IPS DF 19.7 (cell line): ENCODE measurements at regions not wholly inside any gene's neighbourhood (a gene's known extent, or its start where the extent isn't known, plus 50 kb on each side); places are given as distances from the start of the nearest gene placed in this dataset.
A peak's percentile ranks its signal among the peaks of the same experiment; 100 is the strongest.
"Not testable (repeated sequence)": the region's sequence is repeated elsewhere in the genome, so short reads cannot be mapped to it uniquely, and the experiment has no call there.

Experiments used
- DNase-seq: peaks from one replicate; pipeline ENCODE4 v3.0.0-alpha.2; 2013; ENCODE audit warnings: low read depth, low spot score

- not testable (repeated sequence) for DNase-seq
Measured at GRCh38 chr2:113386780-113387433, 50.6 kb upstream of the ZNG1B start.

- not testable (repeated sequence) for DNase-seq
Measured at GRCh38 chr2:113379621-113380020, 57.9 kb upstream of the ZNG1B start.

- DNase-seq: no peak
Measured at GRCh38 chr2:113376913-113377445, 60.5 kb upstream of the ZNG1B start.

- no peak for DNase-seq
Measured at GRCh38 chr2:113376253-113376912, 61.1 kb upstream of the ZNG1B start.

- DNase-seq: not testable (repeated sequence)
Measured at GRCh38 chr2:113374857-113375256, 62.6 kb upstream of the ZNG1B start.

- not testable (repeated sequence) for DNase-seq
Measured at GRCh38 chr2:113372258-113372834, 65.1 kb upstream of the ZNG1B start.

GRCh38 chr2:113370478-113371091 is 66.9 kb upstream of the ZNG1B start:
- DNase-seq: peak; percentile 17

GRCh38 chr2:113370030-113370429 is 67.5 kb upstream of the ZNG1B start:
- no peak for DNase-seq

GRCh38 chr2:113368581-113368980 is 68.9 kb upstream of the ZNG1B start:
- DNase-seq: not testable (repeated sequence)

GRCh38 chr2:113366821-113367220 is 70.7 kb upstream of the ZNG1B start:
- not testable (repeated sequence) for DNase-seq

- DNase-seq: not testable (repeated sequence)
Measured at GRCh38 chr2:113365791-113366190, 71.7 kb upstream of the ZNG1B start.

GRCh38 chr2:113365290-113365689 is 72.2 kb upstream of the ZNG1B start:
- DNase-seq: not testable (repeated sequence)

- no peak for DNase-seq
Measured at GRCh38 chr2:113361051-113361450, 76.4 kb upstream of the ZNG1B start.

GRCh38 chr2:113357071-113357470 is 78.3 kb upstream of the PAX8 start:
- DNase-seq: no peak

GRCh38 chr2:113356284-113356683 is 77.6 kb upstream of the PAX8 start:
- DNase-seq: not testable (repeated sequence)

- DNase-seq: not testable (repeated sequence)
Measured at GRCh38 chr2:113355339-113356015, 76.8 kb upstream of the PAX8 start.

GRCh38 chr2:113351375-113352355 is 72.9 kb upstream of the PAX8 start:
- no peak for DNase-seq

- DNase-seq: not testable (repeated sequence)
Measured at GRCh38 chr2:113343800-113344199, 65.1 kb upstream of the PAX8 start.

- no peak for DNase-seq
Measured at GRCh38 chr2:113342650-113343049, 63.9 kb upstream of the PAX8 start.

- not testable (repeated sequence) for DNase-seq
Measured at GRCh38 chr2:113341870-113342253, 63.1 kb upstream of the PAX8 start.
